HCT116 (cell line): ENCODE measurements at regions not wholly inside any gene's neighbourhood (a gene's known extent, or its start where the extent isn't known, plus 50 kb on each side); places are given as distances from the start of the nearest gene placed in this dataset.

Experiments used
- EGR1 ChIP-seq: IDR thresholded peaks from 2 replicates; pipeline ENCODE4 v1.6.1; 2012; ENCODE audit warnings: low read depth
- EZH2 ChIP-seq: fragments of 200-600 bp; sonication (generic); IDR thresholded peaks from 2 replicates; pipeline ENCODE4 v1.6.1; 2017; ENCODE audit warnings: antibody characterized with exemption, mixed run types
- JUND ChIP-seq: IDR thresholded peaks from 2 replicates; pipeline ENCODE4 v1.6.1; 2012
- POLR2AphosphoS5 ChIP-seq: IDR thresholded peaks from 2 replicates; pipeline ENCODE4 v1.6.1; 2011; ENCODE audit warnings: mild to moderate bottlenecking, low read depth, low read length, moderate library complexity
- TF ChIP-seq, protein P1 (sequence below), 3 experiments: fragments of 200-600 bp in 1 of 3; sonication (generic) in 1 of 3; IDR thresholded peaks in 2 of 3; conservative IDR thresholded peaks in 1 of 3; 2 replicates each; pipeline ENCODE4 v1.5.1; 2012 to 2017; ENCODE audit warnings: low read depth in 2 of 3, low read length in 2 of 3, antibody characterized with exemption in 1 of 3, borderline replicate concordance in 1 of 3, control low read depth in 1 of 3, mild to moderate bottlenecking in 1 of 3, mixed read lengths in 1 of 3, mixed run types in 1 of 3, moderate library complexity in 1 of 3; ENCODE audit not compliant: insufficient read depth in 1 of 3
- TF ChIP-seq, protein P2 (sequence below): IDR thresholded peaks from 2 replicates; pipeline ENCODE4 v1.6.1; 2012

DNA sequence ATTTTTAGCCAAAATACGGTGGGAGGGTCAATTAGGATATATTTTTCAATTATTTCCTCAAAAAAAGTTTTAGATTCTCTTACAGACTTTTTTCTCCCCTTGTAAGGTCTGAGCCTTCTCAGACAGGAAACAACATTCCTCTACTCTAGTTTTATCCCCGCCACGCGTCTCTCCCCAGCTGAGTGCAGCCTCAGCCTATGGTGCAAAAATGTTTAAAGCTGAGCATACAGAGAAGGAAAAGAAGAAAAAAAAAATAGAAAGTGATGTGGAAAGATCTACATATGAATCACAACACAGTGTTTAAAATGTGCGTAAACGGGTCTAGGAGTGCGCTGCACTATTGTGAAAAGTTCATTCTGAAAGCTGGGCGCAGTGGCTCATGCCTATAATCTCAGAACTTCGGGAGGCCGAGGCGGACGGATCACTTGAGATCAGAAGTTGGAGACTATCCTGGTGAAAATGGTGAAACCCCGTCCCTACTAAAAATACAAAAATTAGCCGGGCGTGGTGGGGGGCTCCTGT lies 159.0 kb downstream of the TRIM27 start:
- TF ChIP-seq POLR2AphosphoS5 = no peak
- TF ChIP-seq, protein P1, sequence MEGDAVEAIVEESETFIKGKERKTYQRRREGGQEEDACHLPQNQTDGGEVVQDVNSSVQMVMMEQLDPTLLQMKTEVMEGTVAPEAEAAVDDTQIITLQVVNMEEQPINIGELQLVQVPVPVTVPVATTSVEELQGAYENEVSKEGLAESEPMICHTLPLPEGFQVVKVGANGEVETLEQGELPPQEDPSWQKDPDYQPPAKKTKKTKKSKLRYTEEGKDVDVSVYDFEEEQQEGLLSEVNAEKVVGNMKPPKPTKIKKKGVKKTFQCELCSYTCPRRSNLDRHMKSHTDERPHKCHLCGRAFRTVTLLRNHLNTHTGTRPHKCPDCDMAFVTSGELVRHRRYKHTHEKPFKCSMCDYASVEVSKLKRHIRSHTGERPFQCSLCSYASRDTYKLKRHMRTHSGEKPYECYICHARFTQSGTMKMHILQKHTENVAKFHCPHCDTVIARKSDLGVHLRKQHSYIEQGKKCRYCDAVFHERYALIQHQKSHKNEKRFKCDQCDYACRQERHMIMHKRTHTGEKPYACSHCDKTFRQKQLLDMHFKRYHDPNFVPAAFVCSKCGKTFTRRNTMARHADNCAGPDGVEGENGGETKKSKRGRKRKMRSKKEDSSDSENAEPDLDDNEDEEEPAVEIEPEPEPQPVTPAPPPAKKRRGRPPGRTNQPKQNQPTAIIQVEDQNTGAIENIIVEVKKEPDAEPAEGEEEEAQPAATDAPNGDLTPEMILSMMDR (IDR thresholded peaks at IDR 0.05 in 2 of 3, conservative IDR thresholded peaks at IDR 0.05 in 1 of 3; ENCODE audit: borderline replicate concordance in 1 of 3, insufficient read depth in 1 of 3, low read depth in 2 of 3, low read length in 2 of 3) = no peak
- TF ChIP-seq, protein P2, sequence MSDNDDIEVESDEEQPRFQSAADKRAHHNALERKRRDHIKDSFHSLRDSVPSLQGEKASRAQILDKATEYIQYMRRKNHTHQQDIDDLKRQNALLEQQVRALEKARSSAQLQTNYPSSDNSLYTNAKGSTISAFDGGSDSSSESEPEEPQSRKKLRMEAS = no peak
- TF ChIP-seq EZH2 = no peak
- TF ChIP-seq EGR1 = no peak
- TF ChIP-seq JUND = no peak
